GM19043 (cell line): ENCODE measurements at regions not wholly inside any gene's neighbourhood (a gene's known extent, or its start where the extent isn't known, plus 50 kb on each side); places are given as distances from the start of the nearest gene placed in this dataset.
"Not testable (repeated sequence)": the region's sequence is repeated elsewhere in the genome, so short reads cannot be mapped to it uniquely, and the experiment has no call there.

Experiments used
- ATAC-seq: cut with Tn5 transposase; IDR thresholded peaks from one replicate; pipeline ENCODE4 v1.9.1; 2021; ENCODE audit warnings: low read depth; ENCODE audit not compliant: unreplicated experiment

DNA sequence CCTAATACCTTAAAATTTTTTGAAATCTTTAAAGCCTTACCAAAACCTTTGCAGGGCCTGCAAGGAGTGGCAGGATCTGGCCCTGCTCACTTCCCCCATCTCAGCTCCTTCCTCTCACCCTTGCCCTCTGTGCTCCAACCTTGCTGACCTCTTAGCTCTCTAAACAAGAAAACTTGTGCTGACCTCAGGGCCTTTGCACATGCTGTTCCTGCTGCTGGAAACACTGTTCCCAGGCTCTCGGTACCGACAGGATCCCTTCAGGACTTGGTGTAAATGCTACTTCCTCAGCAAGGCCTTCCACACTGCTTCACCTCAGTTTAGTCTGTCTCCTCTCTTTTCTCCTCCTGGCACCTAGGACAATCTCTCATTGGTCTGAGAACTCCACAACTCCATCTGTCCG lies 155.4 kb upstream of the IQSEC1 start:
- no peak for ATAC-seq

DNA sequence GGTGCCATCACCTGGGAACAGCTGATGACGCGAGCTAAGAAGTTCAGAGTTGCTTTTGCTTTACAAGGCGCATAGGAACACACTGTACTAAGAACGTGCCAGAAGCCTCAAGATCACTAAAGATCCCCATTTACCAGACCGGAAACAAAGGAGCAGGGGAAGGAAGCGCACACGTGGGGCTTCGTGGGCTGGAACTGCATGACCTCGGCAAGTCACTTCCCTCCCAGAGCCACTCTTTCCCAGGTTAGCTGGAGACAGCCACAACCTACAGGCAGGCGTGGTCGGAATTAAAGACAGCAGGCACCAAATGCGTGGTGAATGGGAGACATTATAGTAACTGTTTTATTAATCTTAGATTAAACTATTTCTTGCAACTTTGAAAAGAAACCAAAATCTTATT lies 154.9 kb upstream of the IQSEC1 start:
- not testable (repeated sequence) for ATAC-seq

DNA sequence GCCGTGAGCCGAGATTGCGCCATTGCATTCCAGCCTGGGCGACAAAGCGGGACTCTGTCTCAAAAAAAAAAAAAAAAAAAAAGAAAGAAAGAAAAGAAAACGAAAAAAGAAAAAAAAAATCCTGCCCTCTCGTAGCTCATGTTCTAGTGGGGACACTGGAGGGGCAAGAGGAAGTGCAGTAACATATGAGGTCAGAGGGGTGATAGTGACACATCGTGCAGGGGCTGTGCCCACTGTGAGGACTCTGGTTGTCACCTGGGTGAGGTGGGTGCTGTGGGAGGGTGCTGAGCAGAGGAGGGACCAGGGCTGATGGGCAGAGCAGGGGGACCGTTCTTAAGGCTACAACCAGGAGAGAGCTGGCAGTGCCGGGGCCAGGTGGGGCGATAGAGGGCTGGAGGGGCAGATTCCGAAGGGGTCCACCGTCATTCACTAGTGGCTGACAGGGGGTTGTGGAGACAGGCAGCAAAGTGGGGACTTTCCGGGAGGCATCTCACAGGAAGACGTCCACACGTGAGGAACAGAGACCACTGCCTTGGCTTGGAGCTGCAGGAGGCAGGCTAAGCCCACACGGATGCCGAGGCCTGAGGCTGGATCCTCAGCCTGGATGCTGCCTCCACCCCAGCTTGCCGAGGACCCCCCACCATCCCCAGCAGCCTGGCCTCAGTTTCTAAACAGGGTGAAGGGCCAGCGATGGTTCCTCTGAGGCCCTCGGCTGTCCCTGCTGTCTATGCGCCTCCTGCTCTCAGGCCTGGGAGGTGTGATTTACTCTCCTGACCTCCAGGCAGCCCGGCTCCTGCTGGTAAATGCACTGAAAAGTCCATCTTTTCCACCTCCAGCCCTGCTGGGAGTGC lies 154.3 kb upstream of the IQSEC1 start:
- no peak for ATAC-seq

DNA sequence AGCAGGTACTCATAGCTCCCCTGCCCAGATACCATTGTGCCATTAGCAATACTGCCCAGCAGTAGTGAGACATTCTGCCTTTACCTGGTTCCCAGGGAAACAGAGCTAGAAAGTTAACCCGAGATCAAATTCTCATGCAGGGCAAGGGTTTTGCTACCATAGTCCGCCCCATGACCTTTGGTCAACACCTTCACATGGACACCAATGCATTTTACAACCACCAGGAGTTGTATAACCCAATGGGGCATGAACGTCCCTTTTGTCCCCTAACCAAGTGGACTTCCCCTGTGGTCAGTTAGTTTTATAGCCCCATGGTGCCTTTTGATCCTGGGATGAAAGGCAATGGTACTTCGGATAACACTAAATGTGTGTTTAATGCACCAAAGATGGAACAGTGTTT lies 151.7 kb upstream of the IQSEC1 start:
- no peak for ATAC-seq

DNA sequence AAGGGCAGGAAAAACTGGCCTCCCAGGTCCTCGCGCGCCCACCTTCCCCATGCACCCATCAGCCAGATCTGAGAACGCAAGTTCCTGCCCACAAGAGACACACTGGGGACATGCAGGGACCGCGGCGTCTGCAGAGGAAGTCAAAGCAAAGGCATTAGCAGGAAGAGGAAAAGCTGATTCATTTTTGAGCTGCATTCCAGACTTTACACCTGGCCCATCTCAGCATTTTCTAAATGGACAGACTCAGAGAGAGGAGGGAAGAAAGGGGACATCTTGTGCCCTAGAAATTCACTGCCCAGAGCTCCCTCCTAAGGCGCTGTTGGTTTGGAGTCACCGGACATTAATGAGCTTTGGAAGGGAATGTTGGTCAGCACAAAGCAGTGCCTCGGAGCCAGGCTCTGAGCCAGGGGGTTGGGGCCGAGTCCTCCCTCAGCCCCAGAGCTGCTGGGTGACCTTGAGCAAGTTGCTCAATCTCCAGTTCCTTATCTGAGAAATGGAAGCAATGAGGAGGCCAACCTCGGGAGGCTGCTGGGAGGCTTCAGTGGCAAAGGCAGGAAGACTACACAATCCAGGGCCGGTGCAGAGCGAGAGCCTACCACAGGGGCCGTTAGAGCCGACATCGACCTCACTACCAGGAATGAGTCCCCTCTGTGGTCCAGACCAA lies 150.5 kb upstream of the IQSEC1 start:
- no peak for ATAC-seq

DNA sequence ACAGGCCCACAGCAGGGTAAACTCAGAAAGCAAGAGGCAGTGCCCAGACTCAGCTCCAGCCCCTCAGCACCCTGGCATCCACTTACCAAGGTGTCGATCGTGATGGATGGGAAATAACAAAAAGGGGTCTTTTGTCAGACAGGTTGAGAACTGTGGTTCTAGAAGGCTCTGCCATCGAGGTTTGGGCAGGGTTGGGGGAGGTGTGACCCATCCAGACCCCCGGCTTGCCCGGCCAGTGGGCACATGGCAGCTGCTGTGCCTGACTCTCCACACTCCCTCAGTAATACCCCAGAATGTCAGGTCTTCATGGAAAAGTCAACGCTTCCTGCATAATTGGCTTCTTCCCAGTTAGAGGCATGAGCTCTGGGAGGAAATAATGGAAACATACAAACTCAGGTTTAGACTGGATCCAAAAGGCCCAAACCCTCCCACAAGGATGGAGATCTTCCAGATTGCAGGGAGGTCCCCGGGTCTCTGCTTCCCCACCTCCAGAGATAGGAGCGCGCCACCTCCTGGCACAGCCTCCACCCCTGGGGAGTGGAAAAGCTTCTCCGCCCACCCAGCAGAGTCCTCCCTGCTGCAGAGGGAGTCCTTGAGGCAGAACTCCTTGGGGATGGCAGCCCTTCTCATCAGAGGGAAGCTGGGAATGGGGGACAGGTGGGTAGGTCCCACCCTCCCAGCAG lies 149.8 kb upstream of the IQSEC1 start:
- no peak for ATAC-seq

DNA sequence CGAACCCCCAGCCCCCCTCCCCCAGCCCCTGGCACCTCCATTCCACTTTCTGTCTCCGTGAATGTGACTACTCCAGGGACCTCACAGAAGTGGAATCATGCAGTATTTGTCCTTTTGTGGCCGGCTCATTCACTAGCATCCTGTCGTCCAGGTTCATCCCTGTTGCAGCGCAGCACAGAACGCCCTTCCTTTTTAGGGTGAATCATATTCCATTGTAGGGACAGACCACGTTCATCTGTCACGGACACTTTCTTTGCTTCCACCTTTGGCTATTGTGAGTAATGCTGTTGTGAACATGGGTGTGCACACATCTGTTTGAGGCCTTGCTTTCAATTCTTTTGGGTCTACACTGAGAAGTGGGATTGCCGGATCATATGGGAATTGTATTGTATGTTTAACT lies 148.9 kb upstream of the IQSEC1 start:
- no peak for ATAC-seq

DNA sequence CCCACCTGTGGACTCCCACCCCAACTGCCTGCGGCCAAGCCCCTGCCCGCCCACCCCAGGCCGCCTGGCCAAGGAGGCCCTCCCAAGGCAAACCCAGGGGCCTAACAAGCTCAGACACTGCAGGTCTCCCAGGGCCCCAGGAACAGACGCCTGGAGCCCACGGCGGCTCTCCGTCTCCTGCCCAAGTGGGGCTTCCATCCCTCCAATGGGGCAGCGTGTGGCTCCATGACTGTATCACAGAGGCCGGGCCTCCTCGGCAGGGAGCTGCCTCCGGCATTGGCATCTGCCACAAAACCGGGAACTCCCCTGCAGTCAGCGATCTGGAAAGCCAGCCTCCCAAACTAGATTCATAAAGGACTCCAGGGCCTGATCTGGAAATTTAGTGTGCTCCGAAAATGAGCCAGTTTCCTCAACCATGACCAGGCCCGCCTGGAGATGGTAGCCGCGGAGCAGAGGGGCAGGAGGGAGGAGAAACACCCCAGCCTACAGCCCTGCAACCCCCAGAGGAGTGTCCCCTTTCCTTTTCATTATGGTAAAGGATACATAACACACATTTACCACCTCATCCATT lies 148.3 kb upstream of the IQSEC1 start:
- ATAC-seq: no peak

DNA sequence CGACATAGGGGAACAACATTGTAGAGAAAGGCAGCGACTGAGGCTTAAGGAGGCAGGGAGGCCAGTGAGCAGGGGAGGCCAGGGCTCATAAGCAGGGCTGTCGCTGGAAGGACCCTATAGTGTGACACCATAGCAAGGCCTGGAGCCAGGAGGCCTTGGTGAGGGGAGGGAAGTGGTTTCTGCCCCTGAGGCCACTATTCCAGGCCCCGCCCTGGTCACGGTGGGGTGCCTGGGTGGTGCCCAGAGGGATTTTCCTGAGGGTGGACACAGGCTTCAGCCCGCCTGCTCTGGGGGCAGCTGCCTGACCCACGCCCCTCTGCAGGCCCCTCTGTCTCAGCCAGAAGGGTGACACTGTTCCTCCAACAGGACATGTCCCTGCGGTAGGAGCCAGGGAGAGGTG lies 147.8 kb upstream of the IQSEC1 start:
- ATAC-seq: no peak

DNA sequence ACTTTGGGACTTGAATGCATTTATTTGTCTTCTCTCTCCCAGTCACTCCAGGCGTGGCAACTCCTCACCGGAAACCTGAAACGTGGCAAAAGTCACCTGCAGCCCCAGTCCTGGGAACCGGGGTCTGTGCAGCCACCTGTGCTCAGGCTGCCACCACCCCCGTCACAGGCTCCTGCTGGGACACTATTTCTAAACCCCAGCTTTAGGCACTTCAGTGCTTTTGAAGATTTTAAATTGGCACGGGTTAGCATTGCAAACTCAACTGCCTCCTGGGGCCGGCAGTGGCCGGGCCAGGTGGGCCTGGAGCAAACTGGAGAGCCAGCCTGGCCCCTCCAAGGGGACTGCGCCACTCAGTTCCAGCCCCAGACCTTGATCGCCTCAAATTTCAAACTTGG lies 146.7 kb upstream of the IQSEC1 start:
- ATAC-seq: no peak

DNA sequence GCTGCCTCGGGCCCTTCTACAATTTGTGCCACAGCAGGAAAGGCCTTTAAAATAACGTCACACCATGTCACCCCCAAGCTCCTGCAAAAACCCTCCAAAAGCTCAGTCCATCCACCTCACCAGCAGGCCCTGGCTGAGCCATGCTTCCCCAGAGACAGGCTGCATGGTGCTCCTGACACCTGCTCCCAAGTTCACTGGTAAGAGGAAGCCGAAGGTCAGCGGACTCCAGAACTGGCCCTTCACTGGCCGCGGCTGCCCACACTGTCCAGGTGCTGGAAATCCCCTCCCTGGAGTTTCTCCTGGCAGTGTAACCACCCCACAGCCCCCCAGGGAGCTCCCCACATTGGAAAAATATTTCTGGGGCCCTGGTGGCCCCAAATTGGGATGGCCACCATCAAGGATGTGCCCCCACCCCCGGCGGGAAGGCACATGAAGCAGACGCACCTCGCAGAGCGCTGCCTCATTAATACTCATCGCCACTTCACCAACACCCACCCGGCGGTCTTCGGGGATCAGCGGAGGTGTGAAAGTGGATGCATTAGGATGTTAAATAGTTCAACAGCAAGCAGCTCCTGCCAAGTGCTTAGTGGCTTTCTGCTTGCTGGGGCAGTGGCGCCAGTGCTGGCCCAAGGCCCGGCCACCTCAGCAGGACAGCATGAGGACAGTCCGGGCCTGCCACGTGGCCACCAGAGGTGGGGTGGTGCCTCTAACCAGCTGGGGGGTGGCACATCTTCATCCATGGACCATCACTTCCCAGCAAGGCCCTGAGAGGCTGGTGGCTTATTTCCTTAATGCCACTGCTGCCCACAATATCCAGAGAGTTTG lies 146.1 kb upstream of the IQSEC1 start:
- ATAC-seq: no peak

DNA sequence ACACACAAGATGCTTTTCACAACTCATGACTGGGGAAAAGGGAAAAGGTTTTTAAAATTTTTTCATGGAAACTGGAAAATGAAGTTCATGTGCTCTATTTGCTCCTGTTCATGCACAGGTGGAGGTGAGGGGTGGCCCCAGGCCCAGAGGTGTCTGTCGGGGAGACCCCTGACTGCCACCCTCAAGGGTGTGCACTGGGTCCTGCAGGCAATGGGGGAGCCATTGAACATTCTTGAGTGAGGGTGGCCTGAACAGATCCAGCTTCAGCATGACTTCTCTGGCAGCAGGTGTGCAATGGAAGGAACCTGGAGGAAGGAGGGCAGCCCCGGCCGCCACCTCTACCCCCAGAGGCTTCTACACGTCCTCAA lies 145.3 kb upstream of the IQSEC1 start:
- ATAC-seq: no peak

DNA sequence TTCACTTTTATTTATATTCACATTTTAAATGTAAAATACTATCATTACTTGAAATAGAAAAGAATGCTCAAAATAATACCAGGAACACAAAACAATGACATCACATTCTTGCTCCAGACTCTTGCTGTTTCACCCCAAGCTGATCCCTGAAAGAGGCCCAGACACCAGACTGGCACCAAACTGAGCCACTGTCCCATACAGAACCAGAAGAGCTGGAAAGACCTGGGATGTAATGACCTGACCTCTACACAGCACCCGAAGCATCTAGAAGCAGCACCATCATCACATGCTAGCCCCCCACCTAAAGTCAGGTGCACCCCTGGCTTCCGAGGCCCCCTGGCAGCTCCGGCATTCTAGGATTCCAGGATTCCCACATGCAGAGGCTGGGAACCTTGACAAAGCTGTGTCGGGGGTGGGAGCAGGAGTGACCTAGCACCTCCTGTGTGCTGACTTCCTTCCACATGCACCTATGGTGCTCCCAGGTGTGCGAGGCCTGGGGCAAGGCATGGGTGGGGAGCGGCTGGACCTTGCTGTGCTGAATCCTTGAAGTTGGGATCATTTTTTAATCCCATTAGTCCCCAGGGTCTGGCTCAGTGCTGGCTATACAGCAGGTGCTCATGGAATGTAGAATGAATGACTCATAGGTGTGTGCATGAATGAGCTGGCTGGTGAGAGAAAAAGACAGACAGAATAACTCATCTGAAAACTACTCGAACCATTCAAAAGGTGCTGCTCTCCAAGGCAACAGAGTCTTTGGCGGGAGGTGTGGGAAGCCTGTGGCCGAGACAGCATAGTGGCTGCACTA lies 144.7 kb upstream of the IQSEC1 start:
- no peak for ATAC-seq

DNA sequence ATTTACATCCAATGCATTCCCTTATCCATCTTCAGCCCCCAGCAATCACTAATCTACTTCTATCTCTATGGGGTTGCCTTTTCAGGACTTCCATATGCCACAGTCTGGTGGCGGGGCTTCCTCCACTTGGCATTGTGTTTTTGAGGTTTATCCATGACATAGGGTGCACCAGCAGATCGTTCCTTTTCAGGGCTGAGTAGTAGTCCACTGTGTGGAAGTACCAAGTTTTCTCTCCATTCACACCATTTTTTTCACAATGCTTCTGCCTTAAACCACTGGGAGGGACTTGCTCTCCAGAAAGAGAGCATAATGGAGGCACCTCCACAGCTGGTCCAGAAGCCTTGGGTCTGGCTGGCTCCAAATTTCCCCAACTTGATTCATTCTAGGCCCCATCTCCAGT lies 144.0 kb upstream of the IQSEC1 start:
- no peak for ATAC-seq

DNA sequence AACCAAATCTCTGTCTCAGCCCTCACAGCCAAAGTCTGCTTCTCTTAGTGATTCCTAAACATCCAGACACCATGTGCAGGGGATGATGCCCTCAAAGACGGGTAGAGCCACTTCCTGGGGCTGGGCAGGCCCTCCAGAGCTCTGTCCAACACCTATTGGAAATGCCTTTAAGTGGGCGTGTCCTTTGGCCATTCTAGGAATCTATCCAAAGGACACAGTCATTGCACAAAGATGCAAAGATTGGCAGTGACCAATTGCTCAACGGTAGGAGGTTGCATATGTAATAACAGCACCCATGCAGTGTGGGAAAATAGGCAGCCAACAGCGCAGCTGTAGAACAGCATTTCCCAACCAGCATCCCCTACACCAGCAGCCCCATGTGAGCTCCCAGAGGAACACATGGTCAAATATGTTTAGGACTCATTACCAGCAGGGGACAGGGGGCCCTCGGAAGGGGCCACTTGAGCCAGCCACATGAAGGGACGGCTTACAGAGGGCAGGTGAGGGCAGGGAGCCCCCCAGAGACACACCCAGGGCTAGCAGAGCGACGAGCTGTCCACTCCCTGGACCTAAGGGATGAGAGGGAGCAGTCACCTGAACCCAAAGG lies 142.8 kb upstream of the IQSEC1 start:
- ATAC-seq: no peak

DNA sequence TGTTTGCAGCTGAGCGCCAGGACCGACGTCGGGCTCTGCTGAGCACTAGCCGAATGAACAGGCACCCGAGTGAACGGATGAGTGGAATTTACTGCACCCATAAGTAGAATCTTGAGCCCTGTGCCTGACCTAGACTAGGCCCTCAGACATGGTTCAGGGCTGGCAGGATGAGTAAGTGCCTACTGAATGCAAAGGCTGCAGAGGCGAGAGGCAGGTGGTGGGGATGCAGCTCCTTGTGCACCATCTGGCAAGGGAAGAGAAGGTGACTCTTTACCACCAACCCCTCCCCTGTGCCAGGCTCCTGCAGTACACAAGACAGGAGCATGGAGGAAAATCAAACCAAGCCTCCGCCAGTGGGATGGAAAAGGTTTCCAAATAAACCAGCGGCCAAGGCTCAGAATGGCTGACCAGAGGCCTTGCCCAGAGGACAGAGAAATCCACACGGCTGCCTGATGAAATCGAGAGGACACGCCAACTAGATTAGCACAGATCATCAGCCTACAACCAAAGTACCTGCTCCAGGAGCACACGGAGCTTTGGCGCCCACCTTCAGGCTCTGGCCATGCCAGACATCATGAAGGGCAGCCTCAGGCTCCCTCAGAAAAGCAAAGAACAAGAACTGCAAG lies 141.7 kb upstream of the IQSEC1 start:
- no peak for ATAC-seq

DNA sequence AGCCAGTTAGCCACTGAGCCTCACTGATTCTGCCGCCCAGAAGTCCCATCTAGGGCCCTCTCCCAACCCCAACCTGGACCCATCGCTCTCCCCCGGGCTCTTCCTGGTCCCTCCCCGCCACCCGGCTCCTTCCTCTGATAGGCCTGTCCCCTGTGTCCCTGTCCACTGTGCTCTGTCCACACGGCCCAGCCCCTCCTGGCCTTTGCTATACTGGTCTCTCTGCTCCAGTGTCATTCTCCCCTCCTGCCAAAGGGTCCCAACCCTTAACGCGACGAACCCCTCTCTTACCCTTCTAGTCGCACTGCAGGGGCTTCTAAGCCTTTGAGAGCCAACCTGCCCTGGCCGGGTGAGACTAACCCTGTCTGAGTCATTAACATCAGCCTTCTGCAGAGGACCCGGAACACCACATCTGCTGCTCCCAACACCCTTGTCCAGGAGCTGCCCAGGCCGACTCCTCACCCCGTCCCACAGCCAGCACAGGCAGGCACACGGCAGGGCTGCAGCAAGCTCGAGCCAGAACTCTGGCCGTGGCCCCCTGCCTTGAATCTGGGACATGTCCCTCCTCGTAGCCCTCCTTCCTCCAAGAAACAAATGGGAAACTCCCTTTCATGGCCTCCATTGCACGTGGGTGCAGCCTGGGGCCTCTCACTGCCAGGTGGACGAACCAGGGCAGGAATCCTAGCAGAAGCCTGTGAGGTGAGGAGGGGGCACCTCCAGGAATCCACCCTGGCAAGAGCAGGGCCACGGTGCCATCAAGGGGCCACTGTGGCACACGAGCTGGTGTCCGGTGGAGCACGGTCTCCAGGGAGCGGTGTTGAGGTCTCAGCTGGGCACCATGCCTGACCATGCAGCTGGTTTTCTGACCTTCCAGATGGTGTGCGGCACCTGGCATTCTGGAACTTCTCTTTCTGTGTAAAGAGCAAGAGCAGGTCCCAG lies 140.9 kb upstream of the IQSEC1 start:
- no peak for ATAC-seq

DNA sequence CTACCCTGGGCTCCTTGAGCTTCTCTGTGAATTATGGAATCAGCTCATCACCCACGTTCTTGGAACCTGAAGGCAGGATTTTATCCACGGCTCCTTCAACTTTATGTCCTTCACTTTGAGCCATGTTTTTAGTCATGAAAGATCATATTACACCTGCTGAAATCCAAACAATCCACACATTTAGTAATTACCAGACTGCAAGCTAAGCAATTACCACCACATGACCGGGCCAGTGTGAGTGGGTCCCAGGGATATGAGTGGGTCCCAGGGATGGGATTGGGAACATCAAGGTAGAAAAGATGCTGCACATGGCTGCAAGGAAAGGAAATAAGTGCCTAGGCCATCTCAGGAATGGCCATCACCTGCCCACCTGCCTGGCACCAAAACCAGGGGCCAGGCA lies 140.3 kb upstream of the IQSEC1 start:
- ATAC-seq: no peak
